Naive thymus-derived CD4-positive, alpha-beta T cell (primary cell): ENCODE measurements at regions not wholly inside any gene's neighbourhood (a gene's known extent, or its start where the extent isn't known, plus 50 kb on each side); places are given as distances from the start of the nearest gene placed in this dataset.

Experiments
- ATAC-seq: fragments of 150-1000 bp; cut with Tn5 transposase; 2 replicates; pipeline ENCODE4 v1.10.0; 2021; ENCODE audit warnings: mild to moderate bottlenecking, moderate library complexity
- CTCF ChIA-PET: fragments of 350-600 bp; sonication (Branson Sonifier 250); formaldehyde crosslinking; loops from one replicate; lab custom pipeline; 2021; ENCODE audit warnings: antibody characterized with exemption; lab: Charles Lee
- POLR2A ChIA-PET: fragments of 350-600 bp; sonication (Branson Sonifier 250); formaldehyde crosslinking; loops from one replicate; lab custom pipeline; 2021; ENCODE audit warnings: antibody characterized with exemption, inconsistent platforms; lab: Charles Lee
- DNase-seq, 9 donors: peaks; one replicate each; pipeline versions ENCODE4 v3.0.0 to v3.0.0-alpha.2; 2020 to 2022; ENCODE audit warnings: mixed read lengths in 1 of 9
- H3K27ac ChIP-seq: one replicate; pipeline ENCODE4 v1.7.0; 2013; ENCODE audit warnings: mild to moderate bottlenecking, low read depth, low read length, moderate library complexity
- H3K27me3 ChIP-seq, 2 donors: one replicate each; pipeline ENCODE4 v1.7.0; 2013; ENCODE audit warnings: low read length in 2 of 2, mild to moderate bottlenecking in 2 of 2, moderate library complexity in 2 of 2; ENCODE audit not compliant: control insufficient read depth in 2 of 2, insufficient read depth in 2 of 2
- H3K36me3 ChIP-seq, 3 experiments: 1 replicate in 2 of 3; 2 replicates in 1 of 3; pipeline ENCODE4 v1.7.0; 2013; ENCODE audit warnings: low read length in 3 of 3, mild to moderate bottlenecking in 3 of 3, moderate library complexity in 1 of 3; ENCODE audit not compliant: insufficient read depth in 3 of 3, control insufficient read depth in 2 of 3
- H3K4me1 ChIP-seq, 2 donors: one replicate each; pipeline ENCODE4 v1.7.0; 2013; ENCODE audit warnings: low read length in 2 of 2, mild to moderate bottlenecking in 2 of 2, moderate library complexity in 1 of 2; ENCODE audit not compliant: control insufficient read depth in 2 of 2, insufficient read depth in 2 of 2
- H3K4me3 ChIP-seq: 2 replicates; pipeline ENCODE4 v1.7.0; 2013; ENCODE audit warnings: mild to moderate bottlenecking, low read length
- H3K9me3 ChIP-seq, 3 experiments: 1 replicate in 2 of 3; 2 replicates in 1 of 3; pipeline ENCODE4 v1.7.0; 2013; ENCODE audit warnings: low read length in 3 of 3; ENCODE audit not compliant: control insufficient read depth in 2 of 3
- H3K27ac Mint-ChIP-seq, 9 donors: one replicate each; pipeline ENCODE4 v1.8.0; 2020 to 2022; ENCODE audit warnings: mixed read lengths in 9 of 9, mild to moderate bottlenecking in 8 of 9, moderate library complexity in 5 of 9, inconsistent platforms in 2 of 9
- H3K27me3 Mint-ChIP-seq, 5 donors: one replicate each; pipeline ENCODE4 v1.8.0; 2021 to 2022; ENCODE audit warnings: mixed read lengths in 5 of 5, mild to moderate bottlenecking in 1 of 5
- H3K36me3 Mint-ChIP-seq, 5 donors: one replicate each; pipeline ENCODE4 v1.8.0; 2020 to 2022; ENCODE audit warnings: mixed read lengths in 5 of 5, mild to moderate bottlenecking in 3 of 5, inconsistent platforms in 1 of 5
- H3K4me1 Mint-ChIP-seq, 7 donors: one replicate each; pipeline ENCODE4 v1.8.0; 2020 to 2022; ENCODE audit warnings: mixed read lengths in 7 of 7, mild to moderate bottlenecking in 3 of 7, inconsistent platforms in 1 of 7
- H3K4me3 Mint-ChIP-seq, 10 donors: one replicate each; pipeline ENCODE4 v1.8.0; 2020 to 2022; ENCODE audit warnings: mild to moderate bottlenecking in 10 of 10, mixed read lengths in 10 of 10, moderate library complexity in 6 of 10, inconsistent platforms in 2 of 10
- H3K9me3 Mint-ChIP-seq, 11 donors: one replicate each; pipeline ENCODE4 v1.8.0; 2020 to 2022; ENCODE audit warnings: mixed read lengths in 11 of 11, mild to moderate bottlenecking in 4 of 11, inconsistent platforms in 1 of 11, moderate library complexity in 1 of 11
- intact Hi-C, 2 donors: fragments of 100-400 bp; cut with micrococcal nuclease; formaldehyde crosslinking; loops; one replicate each; pipeline ENCODE4 v1.15.1; 2023

- no peak overlapping the region for H3K27ac Mint-ChIP-seq
- no peak for DNase-seq
- ChIA-PET POLR2A (no interaction called here), CTCF (no interaction called here)
- Histone ChIP-seq H3K9me3 (no peaks in the 10 kb centered on the region), H3K36me3 (no peaks in the 10 kb centered on the region), H3K4me3 (no peak overlapping the region), H3K27ac (no peak overlapping the region), H3K27me3 (no peaks in the 10 kb centered on the region), H3K4me1 (no peaks in the 10 kb centered on the region)
- no peaks in the 10 kb centered on the region for H3K36me3 Mint-ChIP-seq
- H3K9me3 Mint-ChIP-seq, result peaks cover 0 to 24% (median 7%) of the 10 kb centered on the region in 11 donors
- no peak overlapping the region for H3K4me3 Mint-ChIP-seq
- intact Hi-C loops, result no loop called here
- peaks cover 0 to 7% (median 0%) of the 10 kb centered on the region in 5 donors for H3K27me3 Mint-ChIP-seq
- ATAC-seq, result no peak
- no peaks in the 10 kb centered on the region for H3K4me1 Mint-ChIP-seq
Observed at GRCh38 chr4:141972950-141973349, 336.6 kb downstream of the IL15 start.
